CD4-positive, alpha-beta T cell (primary cell): ENCODE measurements at regions not wholly inside any gene's neighbourhood (a gene's known extent, or its start where the extent isn't known, plus 50 kb on each side); places are given as distances from the start of the nearest gene placed in this dataset.

ENCODE experiments used
- ATAC-seq: fragments of 200-7000 bp; cut with Tn5 transposase; one replicate; pipeline ENCODE4 v1.10.0; 2022; ENCODE audit warnings: mild to moderate bottlenecking; ENCODE audit not compliant: poor library complexity
- CTCF ChIA-PET: fragments of 350-600 bp; sonication (Branson Sonifier 250); formaldehyde crosslinking; loops from one replicate; lab custom pipeline; 2021; ENCODE audit warnings: antibody characterized with exemption, inconsistent platforms; lab: Charles Lee
- POLR2A ChIA-PET: fragments of 350-600 bp; sonication (Branson Sonifier 250); formaldehyde crosslinking; loops from one replicate; lab custom pipeline; 2021; ENCODE audit warnings: antibody characterized with exemption, inconsistent platforms; lab: Charles Lee
- DNase-seq, 14 experiments: peaks; one replicate each; pipeline ENCODE4 v3.0.0-alpha.2; 2013 to 2020; ENCODE audit warnings: mixed read lengths in 2 of 14
- H3K27ac ChIP-seq, 2 donors: one replicate each; pipeline versions ENCODE4 v1.5.1 to v1.7.0; 2013; ENCODE audit warnings: low read length in 2 of 2, low read depth in 1 of 2, mild to moderate bottlenecking in 1 of 2
- H3K27me3 ChIP-seq, 2 experiments: 1 replicate in 1 of 2; 2 replicates in 1 of 2; pipeline versions ENCODE4 v1.6.1 to v1.7.0; 2013; ENCODE audit warnings: low read length in 2 of 2, control low read depth in 1 of 2, mild to moderate bottlenecking in 1 of 2, moderate library complexity in 1 of 2; ENCODE audit not compliant: insufficient read depth in 2 of 2, control insufficient read depth in 1 of 2
- H3K36me3 ChIP-seq: one replicate; pipeline ENCODE4 v1.6.1; 2013; ENCODE audit warnings: low read length, control low read depth; ENCODE audit not compliant: insufficient read depth
- H3K4me1 ChIP-seq: one replicate; pipeline ENCODE4 v1.6.1; 2013; ENCODE audit warnings: low read length, control low read depth; ENCODE audit not compliant: insufficient read depth
- H3K4me3 ChIP-seq: one replicate; pipeline ENCODE4 v1.5.1; 2013; ENCODE audit warnings: mild to moderate bottlenecking, low read length, moderate library complexity
- H3K9me3 ChIP-seq, 2 experiments: 1 replicate in 1 of 2; 2 replicates in 1 of 2; pipeline versions ENCODE4 v1.6.1 to v1.7.0; 2013; ENCODE audit warnings: low read length in 2 of 2, mild to moderate bottlenecking in 2 of 2, control low read depth in 1 of 2, moderate library complexity in 1 of 2; ENCODE audit not compliant: control insufficient read depth in 1 of 2, insufficient read depth in 1 of 2
- H3K27ac Mint-ChIP-seq: one replicate; pipeline ENCODE4 v1.8.0; 2020; ENCODE audit warnings: mixed read lengths
- H3K27me3 Mint-ChIP-seq: one replicate; pipeline ENCODE4 v1.8.0; 2021; ENCODE audit warnings: mixed read lengths
- H3K36me3 Mint-ChIP-seq: one replicate; pipeline ENCODE4 v1.8.0; 2021; ENCODE audit warnings: low read depth, mixed read lengths
- H3K4me1 Mint-ChIP-seq: one replicate; pipeline ENCODE4 v1.8.0; 2021; ENCODE audit warnings: low read depth, mixed read lengths
- H3K4me3 Mint-ChIP-seq: one replicate; pipeline ENCODE4 v1.8.0; 2020; ENCODE audit warnings: mild to moderate bottlenecking, mixed read lengths
- H3K9me3 Mint-ChIP-seq: one replicate; pipeline ENCODE4 v1.8.0; 2020; ENCODE audit warnings: mixed read lengths
- CTCF ChIP-seq: fragments of 200-600 bp; IDR thresholded peaks from one replicate; pipeline ENCODE4 v1.8.0; 2022; ENCODE audit warnings: antibody characterized with exemption, mild to moderate bottlenecking
- intact Hi-C, 2 experiments: fragments of 100-400 bp; cut with DNase I in 1 of 2; cut with micrococcal nuclease in 1 of 2; formaldehyde crosslinking; loops; one replicate each; pipeline versions ENCODE4 v1.15.1 to v1.9.0; 2023 to 2025; cut with DNase I, micrococcal nuclease

GRCh38 chr5:74493411-74493810 is 147.1 kb downstream of the ENC1 start:
- no peaks in the 10 kb centered on the region for H3K36me3 ChIP-seq
- ChIA-PET POLR2A (no interaction called here), CTCF (no interaction called here)
- DNase-seq (no peak), ATAC-seq (no peak)
- Mint-ChIP-seq H3K4me3 (no peak overlapping the region), H3K4me1 (no peaks in the 10 kb centered on the region), H3K27me3 (peaks cover 11% of the 10 kb centered on the region), H3K36me3 (no peaks in the 10 kb centered on the region), H3K27ac (no peak overlapping the region), H3K9me3 (no peaks in the 10 kb centered on the region)
- intact Hi-C loops: no loop called here
- no peak overlapping the region for H3K4me3 ChIP-seq
- no peak overlapping the region for H3K27ac ChIP-seq
- no peaks in the 10 kb centered on the region for H3K27me3 ChIP-seq
- no peak for TF ChIP-seq CTCF
- no peaks in the 10 kb centered on the region for H3K4me1 ChIP-seq
- no peaks in the 10 kb centered on the region for H3K9me3 ChIP-seq

DNA sequence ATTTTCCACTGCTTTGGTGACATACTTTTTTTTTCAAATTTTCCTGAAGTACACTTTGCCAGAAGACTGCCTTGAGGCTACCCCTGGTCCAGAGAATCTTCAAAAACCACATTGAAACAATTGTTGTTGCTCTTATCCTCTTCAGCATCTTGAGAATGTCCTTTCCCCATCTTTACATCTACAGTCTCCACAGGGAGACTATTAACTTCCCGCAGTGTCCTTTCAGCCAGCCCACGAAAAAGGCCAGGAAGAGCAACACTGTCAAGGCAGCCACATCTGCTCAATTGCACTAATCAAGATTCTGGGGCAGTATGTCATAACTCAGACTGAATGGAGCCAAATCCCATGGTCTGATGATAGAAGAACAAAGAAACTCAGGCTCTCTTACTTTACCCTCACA is 148.3 kb downstream of the ENC1 start:
- Histone ChIP-seq H3K27ac (no peak overlapping the region), H3K36me3 (no peaks in the 10 kb centered on the region), H3K9me3 (no peaks in the 10 kb centered on the region), H3K4me3 (no peak overlapping the region), H3K4me1 (no peaks in the 10 kb centered on the region), H3K27me3 (no peaks in the 10 kb centered on the region)
- intact Hi-C loops: no loop called here
- CTCF ChIA-PET: no interaction called here
- no peaks in the 10 kb centered on the region for H3K4me1 Mint-ChIP-seq
- POLR2A ChIA-PET: no interaction called here
- ATAC-seq: no peak
- no peak overlapping the region for H3K4me3 Mint-ChIP-seq
- no peak for TF ChIP-seq CTCF
- H3K9me3 Mint-ChIP-seq: no peaks in the 10 kb centered on the region
- H3K27me3 Mint-ChIP-seq: peaks cover 11% of the 10 kb centered on the region
- no peak overlapping the region for H3K27ac Mint-ChIP-seq
- no peak for DNase-seq
- no peaks in the 10 kb centered on the region for H3K36me3 Mint-ChIP-seq

GRCh38 chr5:74491586-74491985 is 148.9 kb downstream of the ENC1 start:
- Histone ChIP-seq H3K27me3 (no peaks in the 10 kb centered on the region), H3K4me1 (no peaks in the 10 kb centered on the region), H3K27ac (no peak overlapping the region), H3K4me3 (no peak overlapping the region), H3K36me3 (no peaks in the 10 kb centered on the region), H3K9me3 (no peaks in the 10 kb centered on the region)
- Mint-ChIP-seq H3K9me3 (no peaks in the 10 kb centered on the region), H3K4me3 (no peak overlapping the region), H3K4me1 (no peaks in the 10 kb centered on the region), H3K36me3 (no peaks in the 10 kb centered on the region), H3K27me3 (peaks cover 11% of the 10 kb centered on the region), H3K27ac (no peak overlapping the region)
- ChIA-PET POLR2A (no interaction called here), CTCF (no interaction called here)
- intact Hi-C loops: no loop called here
- DNase-seq: no peak
- TF ChIP-seq CTCF: no peak
- no peak for ATAC-seq
